SW480 (cell line): ENCODE measurements at regions not wholly inside any gene's neighbourhood (a gene's known extent, or its start where the extent isn't known, plus 50 kb on each side); places are given as distances from the start of the nearest gene placed in this dataset.

ENCODE experiments used
- DNase-seq: peaks from one replicate; pipeline ENCODE4 v3.0.0-alpha.2; 2016; ENCODE audit warnings: low spot score

DNA sequence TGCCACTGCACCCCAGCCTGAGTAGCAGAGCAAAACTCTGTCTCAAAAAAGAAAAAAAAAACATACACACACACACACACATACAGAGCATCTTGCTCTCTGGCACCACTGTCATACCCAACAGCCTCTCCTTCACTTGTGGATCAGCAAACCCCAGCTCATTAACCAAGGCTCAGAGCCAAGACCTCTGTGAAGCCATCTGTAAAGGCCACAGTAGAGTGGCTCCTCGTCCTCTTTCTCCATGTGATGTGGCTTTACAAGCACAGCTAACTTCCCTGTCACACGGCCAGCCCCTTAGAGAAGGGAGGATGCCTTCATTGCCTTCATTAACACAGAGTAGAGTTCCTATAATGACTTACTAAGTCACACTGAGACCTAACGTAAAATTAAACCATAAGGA lies 62.7 kb upstream of the LSM14A start:
- DNase-seq = no peak

DNA sequence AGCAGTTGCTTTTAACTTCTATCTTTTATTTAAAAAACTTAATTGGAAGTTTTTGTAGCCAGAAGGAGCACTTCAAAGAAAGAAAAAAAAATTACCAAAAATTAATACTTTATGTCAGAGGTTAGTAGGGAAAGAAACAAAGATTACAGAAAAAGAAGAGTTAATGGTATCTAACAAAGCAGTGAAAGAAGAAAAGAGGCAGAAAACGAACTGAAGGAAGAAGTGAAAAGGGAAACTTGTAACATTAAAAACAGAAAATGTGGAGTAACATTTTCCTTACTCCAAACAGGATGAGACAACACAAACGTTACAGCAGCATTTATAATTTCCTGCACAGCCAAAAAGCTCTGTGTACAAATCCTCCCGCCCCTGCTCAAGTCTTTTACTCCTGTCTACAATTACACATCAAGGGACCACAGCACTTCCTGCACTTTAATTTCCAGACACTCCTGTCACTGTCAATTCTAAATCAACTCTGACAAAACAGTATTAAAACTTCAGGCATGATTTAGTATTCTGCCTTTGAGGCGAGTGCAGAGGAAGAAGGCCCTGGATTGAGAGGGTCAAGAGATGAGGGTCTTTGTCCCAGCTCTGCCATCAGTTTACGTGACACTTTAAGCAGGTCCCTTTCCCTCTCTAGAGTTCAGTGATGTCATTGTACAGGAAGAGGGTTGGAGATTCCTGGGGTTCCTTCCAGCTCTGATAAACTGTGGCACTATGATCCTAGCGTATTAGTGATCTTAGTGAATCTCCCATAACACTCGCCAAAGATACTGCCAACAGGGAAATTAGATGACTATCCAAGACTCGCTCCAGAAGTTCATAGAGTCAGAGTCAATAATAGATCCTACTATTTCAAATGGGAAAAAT lies 53.2 kb upstream of the LSM14A start:
- no peak for DNase-seq

DNA sequence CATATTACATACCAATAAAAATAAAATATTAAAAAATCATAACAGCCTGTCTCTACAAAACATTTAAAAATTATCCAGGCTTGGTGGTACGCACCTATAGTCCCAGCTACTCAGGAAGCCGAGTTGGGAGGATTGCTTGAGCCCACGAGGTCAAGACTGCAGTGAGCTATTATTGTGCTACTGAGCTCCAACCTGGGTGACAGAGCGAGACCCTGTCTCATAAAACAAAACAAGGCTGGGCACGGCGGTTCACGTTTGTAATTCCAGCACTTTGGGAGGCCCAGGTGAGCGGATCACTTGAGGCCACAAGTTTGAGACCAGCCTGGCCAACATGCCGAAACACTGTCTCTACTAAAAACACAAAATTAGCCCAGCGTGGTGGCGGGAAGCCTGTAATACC lies 52.2 kb upstream of the LSM14A start:
- DNase-seq = no peak

DNA sequence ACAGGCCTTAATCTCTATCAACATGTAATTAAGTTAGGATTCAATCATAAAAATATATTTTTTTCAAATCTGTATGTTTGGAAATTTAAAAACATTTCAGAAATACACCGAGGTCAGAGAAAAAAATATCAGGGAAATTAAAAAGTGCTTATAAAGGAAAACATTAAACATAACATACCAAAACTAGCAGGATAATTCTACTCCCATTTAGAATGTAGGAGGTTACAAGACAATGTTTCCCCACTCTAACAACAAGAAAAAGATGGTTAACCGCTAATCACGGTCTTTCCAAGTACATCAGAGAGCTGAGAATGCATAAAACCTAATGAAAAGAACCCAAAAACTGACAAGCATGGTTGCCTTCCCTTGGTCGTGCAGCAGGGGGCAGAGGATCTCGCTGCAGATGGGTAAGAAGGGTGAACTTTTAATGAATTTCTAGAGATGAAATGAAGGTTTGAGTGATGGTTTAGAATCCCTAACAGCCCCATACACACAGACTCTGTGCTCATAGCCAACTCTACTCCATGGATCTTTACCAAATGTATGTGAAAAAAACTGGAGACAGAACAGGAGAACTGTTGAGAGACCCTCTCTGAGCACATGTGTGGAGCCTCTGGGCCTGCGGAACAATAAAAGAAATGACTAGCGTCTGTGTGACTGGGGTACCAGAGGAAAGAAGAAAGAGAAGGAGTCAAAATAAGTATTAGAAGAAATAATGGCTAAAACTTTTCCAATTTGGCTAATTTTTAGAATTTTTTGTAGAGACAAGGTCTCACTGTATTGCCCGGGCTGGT lies 51.3 kb upstream of the LSM14A start:
- no peak for DNase-seq
